SK-N-SH treated with all-trans-retinoic acid at 6 μM for 48 hours (cell line): ENCODE measurements at regions not wholly inside any gene's neighbourhood (a gene's known extent, or its start where the extent isn't known, plus 50 kb on each side); places are given as distances from the start of the nearest gene placed in this dataset.
"Not testable (repeated sequence)": the region's sequence is repeated elsewhere in the genome, so short reads cannot be mapped to it uniquely, and the experiment has no call there.

Experiments
- CREB5 ChIP-seq: fragments of 250-450 bp; sonication (Bioruptor Pico); IDR thresholded peaks from 2 replicates; pipeline ENCODE4 v1.5.1; 2020; ENCODE audit warnings: low read depth, mild to moderate bottlenecking, moderate library complexity
- ESRRG ChIP-seq: fragments of 250-450 bp; sonication (Bioruptor Pico); IDR thresholded peaks from 2 replicates; pipeline ENCODE4 v1.6.1; 2021; ENCODE audit warnings: mild to moderate bottlenecking
- PATZ1 ChIP-seq: fragments of 250-450 bp; sonication (Bioruptor Pico); IDR thresholded peaks from 2 replicates; pipeline ENCODE4 v1.8.0; 2020; ENCODE audit warnings: mild to moderate bottlenecking, moderate library complexity, borderline replicate concordance
- PPARA ChIP-seq: fragments of 250-450 bp; sonication (Bioruptor Pico); IDR thresholded peaks from 2 replicates; pipeline ENCODE4 v1.5.0; 2020; ENCODE audit warnings: mild to moderate bottlenecking, borderline replicate concordance
- ZC3H10 ChIP-seq: fragments of 250-450 bp; sonication (Bioruptor Pico); IDR thresholded peaks from 2 replicates; pipeline ENCODE4 v1.5.1; 2021; ENCODE audit warnings: mild to moderate bottlenecking, moderate library complexity
- ZFP3 ChIP-seq: fragments of 250-450 bp; sonication (Bioruptor Pico); IDR thresholded peaks from 2 replicates; pipeline ENCODE4 v1.5.0; 2020; ENCODE audit warnings: mild to moderate bottlenecking, moderate library complexity
- ZNF565 ChIP-seq: fragments of 450-650 bp; formaldehyde crosslinking; conservative IDR thresholded peaks from 2 replicates; pipeline ENCODE4 v1.5.0; 2020; ENCODE audit warnings: low read depth, mild to moderate bottlenecking, moderate library complexity
- ZNF70 ChIP-seq: fragments of 450-650 bp; formaldehyde crosslinking; IDR thresholded peaks from 2 replicates; pipeline ENCODE4 v1.5.0; 2020; ENCODE audit warnings: mild to moderate bottlenecking, moderate library complexity
- ZNF8 ChIP-seq: fragments of 450-650 bp; formaldehyde crosslinking; IDR thresholded peaks from 2 replicates; pipeline ENCODE4 v1.5.0; 2020; ENCODE audit warnings: mild to moderate bottlenecking, moderate library complexity
- TF ChIP-seq, protein P1 (sequence below): fragments of 250-450 bp; sonication (Bioruptor Pico); IDR thresholded peaks from 2 replicates; pipeline ENCODE4 v1.5.0; 2020; ENCODE audit warnings: mild to moderate bottlenecking, moderate library complexity
- TF ChIP-seq, protein P2 (sequence below): fragments of 250-450 bp; sonication (Bioruptor Pico); IDR thresholded peaks from 2 replicates; pipeline ENCODE4 v1.8.0; 2021; ENCODE audit warnings: low read depth, mild to moderate bottlenecking, moderate library complexity, borderline replicate concordance
- TF ChIP-seq, protein P3 (sequence below): fragments of 250-450 bp; sonication (Bioruptor Pico); IDR thresholded peaks from 2 replicates; pipeline ENCODE4 v1.5.1; 2021; ENCODE audit warnings: mild to moderate bottlenecking, moderate library complexity

GRCh38 chr9:90221899-90222298 lies 420.7 kb downstream of the DIRAS2 start:
- not testable (repeated sequence) for TF ChIP-seq PATZ1 (CRISPR knock-in tag); ZNF565 (CRISPR knock-in tag); ZC3H10 (CRISPR knock-in tag); CREB5; ZNF8 (CRISPR knock-in tag); PPARA (CRISPR knock-in tag); ESRRG; ZFP3 (CRISPR knock-in tag); ZNF70 (CRISPR knock-in tag)
- TF ChIP-seq, protein P1, sequence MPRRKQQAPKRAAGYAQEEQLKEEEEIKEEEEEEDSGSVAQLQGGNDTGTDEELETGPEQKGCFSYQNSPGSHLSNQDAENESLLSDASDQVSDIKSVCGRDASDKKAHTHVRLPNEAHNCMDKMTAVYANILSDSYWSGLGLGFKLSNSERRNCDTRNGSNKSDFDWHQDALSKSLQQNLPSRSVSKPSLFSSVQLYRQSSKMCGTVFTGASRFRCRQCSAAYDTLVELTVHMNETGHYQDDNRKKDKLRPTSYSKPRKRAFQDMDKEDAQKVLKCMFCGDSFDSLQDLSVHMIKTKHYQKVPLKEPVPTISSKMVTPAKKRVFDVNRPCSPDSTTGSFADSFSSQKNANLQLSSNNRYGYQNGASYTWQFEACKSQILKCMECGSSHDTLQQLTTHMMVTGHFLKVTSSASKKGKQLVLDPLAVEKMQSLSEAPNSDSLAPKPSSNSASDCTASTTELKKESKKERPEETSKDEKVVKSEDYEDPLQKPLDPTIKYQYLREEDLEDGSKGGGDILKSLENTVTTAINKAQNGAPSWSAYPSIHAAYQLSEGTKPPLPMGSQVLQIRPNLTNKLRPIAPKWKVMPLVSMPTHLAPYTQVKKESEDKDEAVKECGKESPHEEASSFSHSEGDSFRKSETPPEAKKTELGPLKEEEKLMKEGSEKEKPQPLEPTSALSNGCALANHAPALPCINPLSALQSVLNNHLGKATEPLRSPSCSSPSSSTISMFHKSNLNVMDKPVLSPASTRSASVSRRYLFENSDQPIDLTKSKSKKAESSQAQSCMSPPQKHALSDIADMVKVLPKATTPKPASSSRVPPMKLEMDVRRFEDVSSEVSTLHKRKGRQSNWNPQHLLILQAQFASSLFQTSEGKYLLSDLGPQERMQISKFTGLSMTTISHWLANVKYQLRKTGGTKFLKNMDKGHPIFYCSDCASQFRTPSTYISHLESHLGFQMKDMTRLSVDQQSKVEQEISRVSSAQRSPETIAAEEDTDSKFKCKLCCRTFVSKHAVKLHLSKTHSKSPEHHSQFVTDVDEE = not testable (repeated sequence)
- TF ChIP-seq, protein P2, sequence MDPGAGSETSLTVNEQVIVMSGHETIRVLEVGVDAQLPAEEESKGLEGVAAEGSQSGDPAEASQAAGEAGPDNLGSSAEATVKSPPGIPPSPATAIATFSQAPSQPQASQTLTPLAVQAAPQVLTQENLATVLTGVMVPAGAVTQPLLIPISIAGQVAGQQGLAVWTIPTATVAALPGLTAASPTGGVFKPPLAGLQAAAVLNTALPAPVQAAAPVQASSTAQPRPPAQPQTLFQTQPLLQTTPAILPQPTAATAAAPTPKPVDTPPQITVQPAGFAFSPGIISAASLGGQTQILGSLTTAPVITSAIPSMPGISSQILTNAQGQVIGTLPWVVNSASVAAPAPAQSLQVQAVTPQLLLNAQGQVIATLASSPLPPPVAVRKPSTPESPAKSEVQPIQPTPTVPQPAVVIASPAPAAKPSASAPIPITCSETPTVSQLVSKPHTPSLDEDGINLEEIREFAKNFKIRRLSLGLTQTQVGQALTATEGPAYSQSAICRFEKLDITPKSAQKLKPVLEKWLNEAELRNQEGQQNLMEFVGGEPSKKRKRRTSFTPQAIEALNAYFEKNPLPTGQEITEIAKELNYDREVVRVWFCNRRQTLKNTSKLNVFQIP (CRISPR knock-in tag) = not testable (repeated sequence)
- TF ChIP-seq, protein P3, sequence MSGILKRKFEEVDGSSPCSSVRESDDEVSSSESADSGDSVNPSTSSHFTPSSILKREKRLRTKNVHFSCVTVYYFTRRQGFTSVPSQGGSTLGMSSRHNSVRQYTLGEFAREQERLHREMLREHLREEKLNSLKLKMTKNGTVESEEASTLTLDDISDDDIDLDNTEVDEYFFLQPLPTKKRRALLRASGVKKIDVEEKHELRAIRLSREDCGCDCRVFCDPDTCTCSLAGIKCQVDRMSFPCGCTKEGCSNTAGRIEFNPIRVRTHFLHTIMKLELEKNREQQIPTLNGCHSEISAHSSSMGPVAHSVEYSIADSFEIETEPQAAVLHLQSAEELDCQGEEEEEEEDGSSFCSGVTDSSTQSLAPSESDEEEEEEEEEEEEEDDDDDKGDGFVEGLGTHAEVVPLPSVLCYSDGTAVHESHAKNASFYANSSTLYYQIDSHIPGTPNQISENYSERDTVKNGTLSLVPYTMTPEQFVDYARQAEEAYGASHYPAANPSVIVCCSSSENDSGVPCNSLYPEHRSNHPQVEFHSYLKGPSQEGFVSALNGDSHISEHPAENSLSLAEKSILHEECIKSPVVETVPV = not testable (repeated sequence)
